Embryonic facial prominence (tissue), 1 donor: ENCODE measurements at regions not wholly inside any gene's neighbourhood (a gene's known extent, or its start where the extent isn't known, plus 50 kb on each side); places are given as distances from the start of the nearest gene placed in this dataset.
"Not testable (repeated sequence)": the region's sequence is repeated elsewhere in the genome, so short reads cannot be mapped to it uniquely, and the experiment has no call there.

ENCODE experiments used
- DNase-seq: peaks from one replicate; pipeline ENCODE4 v3.0.0-alpha.2; 2016; ENCODE audit errors: extremely low spot score

- DNase-seq: not testable (repeated sequence)
Observed at GRCh38 chr4:38420254-38420653, 243.7 kb upstream of the KLF3 start.

DNA sequence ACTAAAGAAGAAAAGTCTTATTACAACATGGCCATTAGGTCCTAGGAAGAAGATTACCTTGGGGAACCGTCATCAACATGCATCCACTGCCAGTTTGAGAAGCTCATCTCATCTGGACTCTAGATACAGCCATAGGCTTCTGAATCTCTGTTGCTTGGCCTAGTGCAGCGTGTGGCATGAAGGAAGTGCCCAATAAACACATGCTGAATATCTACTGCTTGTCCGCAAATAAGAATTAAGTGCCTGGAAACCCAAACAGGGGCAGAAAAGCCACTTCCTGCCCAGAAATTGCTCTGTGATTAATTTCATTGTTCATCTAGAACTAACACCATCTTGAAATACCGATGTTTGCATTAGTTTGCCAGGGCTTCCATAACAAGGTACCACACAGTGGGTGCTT, 241.1 kb upstream of the KLF3 start:
- DNase-seq: no peak

DNA sequence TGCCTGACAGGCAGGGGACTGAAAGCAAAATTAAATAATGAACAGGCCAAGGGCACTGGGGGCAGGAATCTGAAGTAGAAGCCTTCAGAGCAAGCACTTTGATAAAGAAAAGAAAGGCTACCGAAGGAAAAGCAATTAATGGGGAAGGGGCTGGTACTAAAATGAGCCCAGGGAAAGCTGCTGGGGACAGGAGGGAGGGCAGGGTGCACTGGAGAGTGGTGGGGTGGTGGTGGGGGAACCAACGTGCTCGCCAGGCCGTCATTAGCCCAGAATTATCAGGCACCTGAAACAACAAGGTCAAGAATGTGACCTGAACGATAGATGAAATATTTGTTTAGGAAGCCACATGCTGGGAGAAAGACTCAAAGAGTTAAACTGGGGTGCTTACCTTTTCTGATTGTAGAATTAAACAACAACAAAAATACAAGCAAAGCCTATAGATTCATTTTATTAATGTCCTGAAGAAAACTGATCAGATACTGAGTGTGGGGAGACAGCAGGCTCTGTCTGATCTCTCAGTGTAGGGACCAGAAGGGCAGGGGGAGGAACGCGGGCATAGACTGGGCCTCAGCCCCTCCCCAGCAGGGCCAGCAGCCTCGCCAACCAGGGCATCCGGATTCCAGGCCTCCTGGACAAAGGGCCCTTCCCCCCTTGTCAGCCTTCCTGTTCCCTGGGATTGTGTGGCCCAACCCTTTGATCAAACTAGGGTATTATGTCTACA, 239.7 kb upstream of the KLF3 start:
- no peak for DNase-seq

GRCh38 chr4:38426532-38426931, 237.5 kb upstream of the KLF3 start:
- no peak for DNase-seq

DNA sequence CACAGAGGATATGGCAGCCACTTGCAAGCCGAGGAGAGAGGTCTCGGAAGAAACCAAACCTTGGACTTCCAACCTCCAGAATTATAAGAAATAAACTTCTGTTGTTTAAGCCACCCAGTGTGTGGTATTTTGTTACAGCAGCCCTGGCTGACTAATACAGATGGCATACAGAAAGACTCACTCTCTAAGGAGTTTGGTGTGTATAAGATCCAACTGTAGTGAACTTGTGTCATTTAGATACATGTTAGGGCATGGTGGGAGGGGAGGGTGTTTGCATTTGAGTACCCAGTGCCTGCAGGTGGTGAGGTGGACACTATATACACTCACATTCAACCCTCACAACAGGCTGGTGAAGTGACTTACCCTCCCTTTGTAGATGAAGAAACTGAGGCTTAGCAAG, 233.2 kb upstream of the KLF3 start:
- DNase-seq: no peak

GRCh38 chr4:38442073-38442788, 221.8 kb upstream of the KLF3 start:
- no peak for DNase-seq

DNA sequence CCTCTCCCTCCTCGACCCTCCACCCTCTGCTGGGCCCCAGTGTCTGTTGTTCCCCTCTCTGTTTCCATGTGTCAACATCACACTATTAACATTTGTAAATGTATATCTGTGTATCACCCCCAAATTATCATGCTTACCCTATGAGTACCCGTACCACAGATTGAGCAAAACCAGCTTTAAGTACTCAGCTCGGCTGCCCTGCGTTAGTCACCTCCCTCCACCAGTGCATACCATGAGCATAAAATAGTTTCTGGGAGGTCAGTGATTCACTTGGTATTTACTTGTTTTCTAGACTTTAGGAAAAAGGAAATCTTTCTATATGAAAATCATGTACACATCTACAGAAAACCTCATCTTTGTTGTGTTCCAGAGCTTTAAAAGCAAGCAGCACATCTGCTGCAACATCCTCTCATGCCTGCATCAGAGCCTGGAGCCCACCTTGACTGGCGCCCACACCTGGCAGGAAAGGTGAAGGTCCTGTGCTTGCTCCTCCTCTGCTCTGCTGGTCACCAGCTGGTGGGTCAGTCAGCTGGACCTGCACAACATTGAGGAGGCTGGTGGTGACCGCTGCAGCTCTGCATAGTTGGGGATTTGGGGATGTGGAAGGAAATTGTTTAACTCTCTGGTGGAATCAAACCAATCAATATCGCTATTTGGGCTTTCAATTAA, 214.4 kb upstream of the KLF3 start:
- DNase-seq: no peak

DNA sequence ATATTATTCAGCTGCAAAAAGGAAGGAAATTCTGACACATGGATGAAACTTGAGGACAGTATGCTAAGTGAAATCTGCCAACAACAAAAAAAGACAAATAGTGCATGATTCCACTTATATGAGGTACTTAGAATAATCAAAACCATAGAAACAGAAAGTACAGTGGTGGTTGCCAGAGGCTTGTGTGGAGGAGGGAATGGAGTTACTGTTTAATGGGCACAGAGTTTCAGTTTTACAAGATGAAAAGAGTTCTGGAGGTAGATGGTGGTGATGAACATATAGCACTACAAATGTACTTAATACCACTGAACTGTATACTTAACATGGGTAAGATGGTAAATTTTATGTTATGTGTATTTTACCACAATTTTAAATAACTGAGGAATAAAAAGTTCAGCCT, 212.0 kb upstream of the KLF3 start:
- DNase-seq: no peak

- no peak for DNase-seq
Observed at GRCh38 chr4:38452542-38452941, 211.5 kb upstream of the KLF3 start.

DNA sequence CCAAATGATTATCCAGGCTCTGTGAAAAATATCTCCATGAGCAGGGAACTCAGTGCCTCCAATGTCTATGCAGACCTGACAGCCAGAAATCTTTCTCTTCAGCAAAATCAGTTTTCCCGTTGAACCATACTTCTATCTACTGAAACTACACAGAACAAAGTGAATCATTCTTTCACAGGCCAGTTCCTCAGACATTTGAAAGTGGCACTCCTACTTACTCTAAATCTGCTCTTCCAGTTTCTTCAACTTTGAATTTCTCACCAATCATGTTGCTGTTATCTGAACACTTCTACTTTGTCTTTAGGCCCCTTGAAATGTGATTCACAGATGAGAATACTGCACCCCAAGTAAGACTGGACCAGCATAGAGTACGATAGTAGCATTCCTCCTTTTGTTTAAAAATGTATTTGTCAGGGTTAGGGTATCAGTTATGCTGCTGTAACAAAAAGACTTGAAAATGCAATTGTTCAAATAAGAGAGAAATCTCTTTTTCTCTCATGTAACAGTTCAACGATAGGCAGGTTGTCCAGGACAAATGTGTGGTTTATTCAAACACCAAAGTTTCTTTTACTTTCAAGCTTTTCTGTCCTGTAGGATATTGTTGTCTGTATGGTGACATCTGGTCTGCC, 210.6 kb upstream of the KLF3 start:
- no peak for DNase-seq

- no peak for DNase-seq
Observed at GRCh38 chr4:38454284-38454683, 209.7 kb upstream of the KLF3 start.

DNA sequence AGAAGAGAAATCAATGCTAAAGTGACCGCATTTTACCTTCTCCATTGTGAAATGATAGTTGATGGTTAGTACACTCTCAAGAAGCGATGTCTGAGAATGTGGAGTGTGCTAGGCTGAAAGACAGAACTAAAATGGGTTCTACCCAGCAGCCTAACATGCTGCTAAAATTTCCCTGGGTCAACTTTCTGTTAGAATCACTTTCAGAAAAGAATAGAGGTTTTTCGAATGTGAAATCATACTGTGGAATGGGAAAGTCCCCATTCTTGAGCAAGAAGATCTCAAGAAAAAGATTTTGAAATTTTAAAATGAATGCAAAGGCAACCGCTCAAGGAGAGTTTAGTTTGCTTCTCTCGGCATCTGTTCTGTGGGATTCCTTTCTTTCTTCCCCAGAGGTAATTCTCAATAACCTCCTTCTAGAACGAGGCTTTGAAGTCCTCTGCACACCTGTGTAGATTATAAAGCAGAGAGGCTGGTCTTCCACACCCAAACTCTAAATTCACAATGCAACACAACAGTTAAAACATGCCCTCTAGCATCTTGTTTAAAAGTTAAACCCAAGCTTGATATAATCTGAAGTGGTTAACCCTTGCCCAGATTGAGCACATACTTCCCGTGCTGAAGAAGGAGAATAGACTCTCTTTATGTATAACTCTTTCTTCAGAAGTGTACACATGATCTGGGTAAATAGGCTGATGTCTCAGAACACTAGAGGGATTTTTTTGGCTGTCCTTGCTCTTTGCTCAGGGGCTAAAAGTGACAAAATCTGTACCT, 208.7 kb upstream of the KLF3 start:
- DNase-seq: no peak

DNA sequence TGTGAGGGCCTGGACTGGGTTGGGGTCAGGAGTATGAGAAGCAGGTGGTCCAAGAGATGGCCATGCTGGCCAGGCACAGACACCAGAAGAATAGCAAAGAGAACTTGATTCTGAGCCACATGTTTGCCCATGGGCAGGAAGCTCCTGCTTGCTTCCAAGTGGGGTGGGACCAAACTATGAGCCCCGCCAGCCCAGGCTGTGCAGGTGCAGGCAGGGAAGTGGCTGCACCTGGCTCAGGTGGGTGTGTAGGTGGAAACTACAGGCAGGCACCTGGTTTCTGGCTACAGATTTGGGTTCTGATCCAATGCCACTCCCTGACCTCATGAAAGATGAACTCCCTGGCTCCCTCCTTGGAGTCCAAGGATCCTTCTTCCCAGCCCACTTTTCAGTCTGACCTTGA, 207.9 kb upstream of the KLF3 start:
- DNase-seq: no peak

DNA sequence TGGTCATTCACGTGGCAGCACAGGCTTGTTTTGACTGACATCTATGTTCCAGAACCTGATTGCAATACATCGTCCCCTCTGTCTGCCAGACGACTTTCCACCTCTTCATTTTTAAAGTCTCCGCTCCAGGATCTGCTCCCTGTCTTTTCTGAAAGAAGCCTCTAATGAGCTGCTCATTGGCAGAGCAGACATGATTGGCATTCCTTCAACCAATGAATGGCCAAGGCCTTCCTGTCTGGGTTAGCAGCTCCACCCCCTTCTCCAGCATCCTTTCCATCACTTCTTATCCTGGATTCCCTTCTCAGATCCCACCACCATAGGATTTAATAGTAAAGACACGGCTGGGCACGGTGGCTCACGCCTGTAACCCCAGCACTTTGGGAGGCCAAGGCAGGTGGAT, 202.7 kb upstream of the KLF3 start:
- DNase-seq: no peak

DNA sequence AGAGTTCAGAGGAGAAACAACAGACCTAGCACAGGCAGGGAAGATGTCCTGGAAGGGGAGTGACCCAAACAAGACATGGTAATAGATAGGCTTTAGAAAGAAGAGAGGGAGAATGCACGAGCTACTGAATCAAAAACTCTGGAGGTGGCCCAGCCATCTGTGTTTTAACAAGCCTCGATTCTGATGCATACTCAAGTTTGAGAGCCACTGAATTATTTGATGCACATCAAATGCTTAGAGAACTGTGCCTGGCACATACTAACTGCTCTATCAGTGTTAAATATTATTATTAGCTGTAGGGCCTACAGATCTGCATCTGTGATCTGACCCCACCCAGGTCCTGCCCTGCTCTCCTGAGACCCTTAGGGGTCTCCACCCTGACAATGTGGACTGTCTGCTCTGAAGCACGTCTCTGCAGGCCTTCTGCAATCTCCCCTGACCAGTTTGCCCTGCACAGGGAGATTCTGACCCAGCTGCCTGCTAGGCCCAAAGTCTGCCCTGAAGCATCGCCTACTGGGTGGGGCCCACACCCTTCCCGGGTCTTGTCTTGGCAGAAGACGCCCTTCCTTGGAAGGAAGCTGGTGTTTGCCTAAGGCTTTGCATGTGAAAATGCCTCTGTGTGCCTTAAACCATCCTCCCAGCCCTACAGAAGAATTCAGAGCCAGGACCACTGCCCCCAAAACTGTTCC, 201.5 kb upstream of the KLF3 start:
- no peak for DNase-seq

DNA sequence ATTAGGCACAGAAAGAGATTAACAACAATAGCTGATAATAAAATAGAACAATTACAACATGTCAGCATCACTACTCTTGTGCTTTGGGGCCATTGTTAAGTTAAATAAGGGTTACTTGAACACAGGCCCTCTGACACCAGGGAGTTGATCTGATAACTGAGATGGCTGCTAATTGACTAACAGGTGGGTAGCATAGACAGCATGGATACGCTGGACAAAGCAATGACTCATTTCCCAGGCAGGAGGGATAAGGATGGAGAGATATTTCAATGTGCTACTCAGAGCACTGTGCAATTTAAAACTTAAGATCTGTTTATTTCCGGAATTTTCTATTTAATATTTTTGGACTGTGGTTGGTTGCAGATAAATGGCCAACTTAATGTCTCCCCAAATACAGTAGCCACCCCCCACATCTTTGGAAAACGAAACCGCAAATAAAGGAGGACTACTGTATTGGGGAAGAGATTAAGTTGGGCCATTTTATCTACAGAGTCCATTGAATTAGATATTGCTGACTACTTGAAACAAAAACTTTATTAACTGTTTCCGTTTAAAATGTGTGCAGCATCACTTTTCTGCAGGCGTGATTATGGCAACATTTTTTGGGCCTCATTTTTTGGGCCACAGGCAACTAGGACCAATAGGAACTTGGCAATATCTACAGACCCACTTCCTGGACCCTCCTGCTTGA, 200.6 kb upstream of the KLF3 start:
- no peak for DNase-seq

DNA sequence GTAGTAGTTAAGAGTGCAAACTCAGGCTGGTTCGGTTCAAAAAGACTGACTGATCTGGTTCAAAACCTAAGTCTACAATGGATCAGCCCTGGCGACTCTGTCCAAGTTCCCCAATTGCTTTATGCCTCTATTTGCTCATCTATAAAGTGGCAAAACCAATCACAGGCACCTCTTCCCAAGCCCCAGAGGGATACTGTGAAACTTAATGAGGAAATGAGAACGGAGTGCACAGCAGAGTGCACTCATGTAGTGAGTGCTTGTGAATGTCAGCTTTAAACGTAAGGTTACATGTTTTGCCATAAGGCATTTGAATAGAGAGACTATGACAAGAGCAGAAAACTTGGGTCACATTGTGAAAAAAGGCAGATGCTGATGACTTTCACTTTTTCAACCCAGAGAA, 199.7 kb upstream of the KLF3 start:
- DNase-seq: no peak

DNA sequence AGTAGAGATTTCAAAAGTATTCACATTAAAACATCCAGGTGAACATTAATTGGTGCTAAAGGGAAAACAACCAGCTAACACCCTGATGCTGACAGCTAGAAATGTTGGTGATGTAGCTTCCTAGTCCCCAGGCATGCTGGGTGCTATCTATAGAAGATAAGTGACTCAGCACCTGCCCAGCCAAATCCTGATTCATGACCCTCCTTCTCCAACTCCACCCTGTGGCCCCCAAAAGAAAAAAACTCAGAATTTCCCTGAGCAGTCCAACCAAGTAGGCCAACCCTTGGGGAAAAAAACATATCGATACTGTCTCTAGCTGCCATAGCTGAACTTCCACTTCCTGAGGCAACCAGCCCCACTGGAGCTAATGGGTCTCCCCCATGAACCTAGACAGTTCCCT, 197.6 kb upstream of the KLF3 start:
- no peak for DNase-seq

- DNase-seq: no peak
Observed at GRCh38 chr4:38467296-38467695, 196.7 kb upstream of the KLF3 start.

GRCh38 chr4:38468339-38468866, 195.6 kb upstream of the KLF3 start:
- no peak for DNase-seq
